Skeletal muscle satellite cell (primary cell): ENCODE measurements at regions not wholly inside any gene's neighbourhood (a gene's known extent, or its start where the extent isn't known, plus 50 kb on each side); places are given as distances from the start of the nearest gene placed in this dataset.
"Not testable (repeated sequence)": the region's sequence is repeated elsewhere in the genome, so short reads cannot be mapped to it uniquely, and the experiment has no call there.

Experiments
- H3K27me3 ChIP-seq: 2 replicates; pipeline ENCODE4 v1.7.0; 2013; ENCODE audit warnings: low read length; ENCODE audit not compliant: control insufficient read depth, insufficient read depth
- H3K36me3 ChIP-seq: 2 replicates; pipeline ENCODE4 v1.7.0; 2013; ENCODE audit warnings: mild to moderate bottlenecking, control low read depth, low read length; ENCODE audit not compliant: insufficient read depth
- H3K4me1 ChIP-seq: 2 replicates; pipeline ENCODE4 v1.7.0; 2013; ENCODE audit warnings: low read length; ENCODE audit not compliant: control insufficient read depth, insufficient read depth
- H3K4me2 ChIP-seq: 2 replicates; pipeline ENCODE4 v1.7.0; 2013; ENCODE audit warnings: mild to moderate bottlenecking, low read length
- H3K4me3 ChIP-seq: 2 replicates; pipeline ENCODE4 v1.7.0; 2013; ENCODE audit warnings: low read length
- H3K9ac ChIP-seq: 2 replicates; pipeline ENCODE4 v1.7.0; 2013; ENCODE audit warnings: mild to moderate bottlenecking, low read depth, low read length, moderate library complexity
- H3K9me3 ChIP-seq: replicated peaks from 2 replicates; pipeline ENCODE4 v1.7.0; 2013; ENCODE audit warnings: mild to moderate bottlenecking, control low read depth, low read length

- Histone ChIP-seq H3K9me3 (peaks cover 9% of the 10 kb centered on the region), H3K27me3 (no peaks in the 10 kb centered on the region), H3K4me3 (no peak overlapping the region), H3K4me2 (no peak overlapping the region), H3K4me1 (no peaks in the 10 kb centered on the region), H3K9ac (no peak overlapping the region), H3K36me3 (no peaks in the 10 kb centered on the region)
These were observed 353.6 kb upstream of the SFSWAP start for GRCh38 chr12:131357185-131357747.

- peaks cover 9% of the 10 kb centered on the region for H3K9me3 ChIP-seq
- no peak overlapping the region for H3K4me3 ChIP-seq
- H3K36me3 ChIP-seq = no peaks in the 10 kb centered on the region
- H3K4me2 ChIP-seq = no peak overlapping the region
- H3K27me3 ChIP-seq = no peaks in the 10 kb centered on the region
- no peaks in the 10 kb centered on the region for H3K4me1 ChIP-seq
- no peak overlapping the region for H3K9ac ChIP-seq
These were observed 353.0 kb upstream of the SFSWAP start for GRCh38 chr12:131357920-131358319.

- H3K4me2 ChIP-seq = no peak overlapping the region
- H3K4me3 ChIP-seq = no peak overlapping the region
- H3K27me3 ChIP-seq = no peaks in the 10 kb centered on the region
- H3K4me1 ChIP-seq = no peaks in the 10 kb centered on the region
- H3K36me3 ChIP-seq = no peaks in the 10 kb centered on the region
- H3K9me3 ChIP-seq = peaks cover 12% of the 10 kb centered on the region
- H3K9ac ChIP-seq = no peak overlapping the region
These were observed 348.3 kb upstream of the SFSWAP start for GRCh38 chr12:131362291-131363211.

- Histone ChIP-seq H3K4me1 (no peaks in the 10 kb centered on the region), H3K9ac (no peak overlapping the region), H3K4me3 (no peak overlapping the region), H3K9me3 (peaks cover 12% of the 10 kb centered on the region), H3K4me2 (no peak overlapping the region), H3K36me3 (no peaks in the 10 kb centered on the region), H3K27me3 (no peaks in the 10 kb centered on the region)
These were observed 347.5 kb upstream of the SFSWAP start for GRCh38 chr12:131363393-131363792.

GRCh38 chr12:131363841-131364495, 346.9 kb upstream of the SFSWAP start:
- H3K4me2 ChIP-seq = no peak overlapping the region
- H3K36me3 ChIP-seq = no peaks in the 10 kb centered on the region
- no peaks in the 10 kb centered on the region for H3K4me1 ChIP-seq
- no peak overlapping the region for H3K9ac ChIP-seq
- H3K4me3 ChIP-seq = no peak overlapping the region
- peaks cover 16% of the 10 kb centered on the region for H3K9me3 ChIP-seq
- H3K27me3 ChIP-seq = no peaks in the 10 kb centered on the region

GRCh38 chr12:131364903-131365820, 345.7 kb upstream of the SFSWAP start:
- no peak overlapping the region for H3K9ac ChIP-seq
- H3K4me1 ChIP-seq = no peaks in the 10 kb centered on the region
- no peak overlapping the region for H3K4me2 ChIP-seq
- no peaks in the 10 kb centered on the region for H3K27me3 ChIP-seq
- H3K36me3 ChIP-seq = no peaks in the 10 kb centered on the region
- H3K9me3 ChIP-seq = peaks cover 24% of the 10 kb centered on the region
- no peak overlapping the region for H3K4me3 ChIP-seq

- no peak overlapping the region for H3K9ac ChIP-seq
- H3K9me3 ChIP-seq = peaks cover 24% of the 10 kb centered on the region
- no peak overlapping the region for H3K4me3 ChIP-seq
- no peaks in the 10 kb centered on the region for H3K36me3 ChIP-seq
- H3K4me1 ChIP-seq = no peaks in the 10 kb centered on the region
- no peak overlapping the region for H3K4me2 ChIP-seq
- no peaks in the 10 kb centered on the region for H3K27me3 ChIP-seq
These were observed 345.0 kb upstream of the SFSWAP start for GRCh38 chr12:131365821-131366260.

GRCh38 chr12:131366261-131366871, 344.5 kb upstream of the SFSWAP start:
- Histone ChIP-seq H3K4me2 (no peak overlapping the region), H3K9me3 (peaks cover 24% of the 10 kb centered on the region), H3K36me3 (no peaks in the 10 kb centered on the region), H3K4me3 (peak overlapping the region; percentile 13), H3K9ac (no peak overlapping the region), H3K4me1 (no peaks in the 10 kb centered on the region), H3K27me3 (no peaks in the 10 kb centered on the region)

GRCh38 chr12:131367067-131367982, 343.6 kb upstream of the SFSWAP start:
- not testable (repeated sequence) for H3K27me3 ChIP-seq, H3K9ac ChIP-seq, H3K4me1 ChIP-seq, H3K4me2 ChIP-seq, H3K4me3 ChIP-seq, H3K36me3 ChIP-seq
- peaks cover 24% of the 10 kb centered on the region for H3K9me3 ChIP-seq
